Lung (tissue), 11 donors: ENCODE measurements at regions not wholly inside any gene's neighbourhood (a gene's known extent, or its start where the extent isn't known, plus 50 kb on each side); places are given as distances from the start of the nearest gene placed in this dataset.

Experiments used
- ATAC-seq: fragments of 200-7000 bp; cut with Tn5 transposase; one replicate; pipeline ENCODE4 v1.9.1; 2020; ENCODE audit warnings: moderate number of reproducible peaks; ENCODE audit not compliant: insufficient read depth, low FRiP score
- DNase-seq, 3 donors: peaks; one replicate each; pipeline ENCODE4 v3.0.0-alpha.2; 2013 to 2017
- H3K27ac ChIP-seq, 2 donors: one replicate each; pipeline ENCODE4 v1.5.1; 2013; ENCODE audit warnings: mild to moderate bottlenecking in 2 of 2, moderate library complexity in 2 of 2, control low read depth in 1 of 2, inconsistent platforms in 1 of 2, low read depth in 1 of 2, low read length in 1 of 2
- H3K27me3 ChIP-seq, 3 donors: one replicate each; pipeline ENCODE4 v1.5.1; 2013; ENCODE audit warnings: low read length in 2 of 3; ENCODE audit not compliant: control insufficient read depth in 3 of 3, insufficient read depth in 3 of 3
- H3K36me3 ChIP-seq, 4 donors: one replicate each; pipeline ENCODE4 v1.5.1; 2013; ENCODE audit warnings: low read length in 4 of 4, mild to moderate bottlenecking in 1 of 4, moderate library complexity in 1 of 4; ENCODE audit not compliant: control insufficient read depth in 4 of 4, insufficient read depth in 4 of 4
- H3K4me1 ChIP-seq, 5 donors: one replicate each; pipeline ENCODE4 v1.5.1; 2013; ENCODE audit warnings: low read length in 5 of 5, mild to moderate bottlenecking in 2 of 5, moderate library complexity in 1 of 5; ENCODE audit not compliant: control insufficient read depth in 5 of 5, insufficient read depth in 5 of 5
- H3K4me3 ChIP-seq: one replicate; pipeline ENCODE4 v1.5.1; 2013; ENCODE audit warnings: mild to moderate bottlenecking, control low read depth, moderate library complexity
- H3K9ac ChIP-seq, 2 donors: one replicate each; pipeline ENCODE4 v1.5.1; 2013; ENCODE audit warnings: low read length in 2 of 2, control low read depth in 1 of 2; ENCODE audit not compliant: insufficient read depth in 1 of 2
- H3K9me3 ChIP-seq, 4 donors: one replicate each; pipeline ENCODE4 v1.5.1; 2013; ENCODE audit warnings: low read length in 3 of 4, mild to moderate bottlenecking in 1 of 4, moderate library complexity in 1 of 4; ENCODE audit not compliant: control insufficient read depth in 4 of 4, insufficient read depth in 3 of 4
- CTCF ChIP-seq: IDR thresholded peaks from 2 replicates; pipeline ENCODE4 v1.5.1; 2012; ENCODE audit warnings: mild to moderate bottlenecking; ENCODE audit errors: control extremely low read depth, extremely low read depth
- WGBS, 2 donors: extraction: QIAGEN DNeasy Blood & Tissue Kit; methylation state at CpG; one replicate each; pipeline ENCODE4 v1.1.7; 2013; 5-methylcytosine and 5-hydroxymethylcytosine counted together
- donor health status: control.
- donor health status: control.
- donor health status: Bipolar disorder and iron deficiency.
- donor health status: healthy.
- donor health status: DM: yes; HTN: yes; CAD: no.

- H3K9ac ChIP-seq, result no peak overlapping the region
- ATAC-seq (no peak), DNase-seq (no peak)
- no peak overlapping the region for H3K4me3 ChIP-seq
- no peak for TF ChIP-seq CTCF
- H3K27me3 ChIP-seq, result no peaks in the 10 kb centered on the region
- H3K27ac ChIP-seq, result no peak overlapping the region
- peaks cover 0 to 4% (median 0%) of the 10 kb centered on the region in 5 donors for H3K4me1 ChIP-seq
- H3K9me3 ChIP-seq, result no peaks in the 10 kb centered on the region
- WGBS, 2 donors, result 87 to 95% methylated on average over 2 of the region's 2 CpGs
- H3K36me3 ChIP-seq, result no peaks in the 10 kb centered on the region
Measured at GRCh38 chr5:93297116-93297515, 283.9 kb downstream of the NR2F1-AS1 start.

- DNase-seq (no peak), ATAC-seq (no peak)
- Histone ChIP-seq H3K27ac (no peak overlapping the region), H3K4me1 (peaks cover 0 to 4% (median 0%) of the 10 kb centered on the region in 5 donors), H3K9me3 (no peaks in the 10 kb centered on the region), H3K36me3 (no peaks in the 10 kb centered on the region), H3K27me3 (no peaks in the 10 kb centered on the region), H3K9ac (no peak overlapping the region), H3K4me3 (no peak overlapping the region)
- TF ChIP-seq CTCF, result no peak
- WGBS, 2 donors, result 79 to 85% methylated on average over 2 of the region's 2 CpGs
Measured at GRCh38 chr5:93296338-93296737, 284.7 kb downstream of the NR2F1-AS1 start.

- TF ChIP-seq CTCF, result no peak
- Histone ChIP-seq H3K27ac (no peak overlapping the region), H3K36me3 (no peaks in the 10 kb centered on the region), H3K27me3 (no peaks in the 10 kb centered on the region), H3K4me1 (peaks cover 0 to 4% (median 0%) of the 10 kb centered on the region in 5 donors), H3K9ac (no peak overlapping the region), H3K9me3 (no peaks in the 10 kb centered on the region), H3K4me3 (no peak overlapping the region)
- 83 to 93% methylated on average over 1 of the region's 1 CpG for WGBS, 2 donors
- ATAC-seq (no peak), DNase-seq (no peak)
Measured at GRCh38 chr5:93294996-93295395, 286.0 kb downstream of the NR2F1-AS1 start.

- H3K27ac ChIP-seq, result no peak overlapping the region
- no peak for TF ChIP-seq CTCF
- H3K27me3 ChIP-seq, result no peaks in the 10 kb centered on the region
- DNase-seq (no peak), ATAC-seq (no peak)
- H3K9me3 ChIP-seq, result no peaks in the 10 kb centered on the region
- H3K4me3 ChIP-seq, result no peak overlapping the region
- no peaks in the 10 kb centered on the region for H3K36me3 ChIP-seq
- H3K9ac ChIP-seq, result no peak overlapping the region
- H3K4me1 ChIP-seq, result no peaks in the 10 kb centered on the region
Measured at GRCh38 chr5:93294199-93294598, 286.8 kb downstream of the NR2F1-AS1 start.
